MM.1S (cell line): ENCODE measurements at regions not wholly inside any gene's neighbourhood (a gene's known extent, or its start where the extent isn't known, plus 50 kb on each side); places are given as distances from the start of the nearest gene placed in this dataset.
A peak's percentile ranks its signal among the peaks of the same experiment; 100 is the strongest.
"Not testable (repeated sequence)": the region's sequence is repeated elsewhere in the genome, so short reads cannot be mapped to it uniquely, and the experiment has no call there.

ENCODE experiments used
- DNase-seq: peaks from one replicate; pipeline ENCODE4 v3.0.0-alpha.2; 2015
- H2AFZ ChIP-seq: fragments of 300-600 bp; sonication (generic); 2 replicates; pipeline ENCODE4 v1.6.0; 2016; ENCODE audit warnings: antibody characterized with exemption, low read length
- H3F3A ChIP-seq: fragments of 300-600 bp; sonication (generic); 2 replicates; pipeline ENCODE4 v1.6.1; 2016; ENCODE audit warnings: mild to moderate bottlenecking, antibody characterized with exemption, low read length, moderate library complexity, mixed read lengths; ENCODE audit not compliant: insufficient read depth
- H3K27ac ChIP-seq: fragments of 300-600 bp; sonication (generic); 2 replicates; pipeline ENCODE4 v1.5.1; 2016; ENCODE audit warnings: mild to moderate bottlenecking, low read length
- H3K27me3 ChIP-seq: fragments of 300-600 bp; sonication (generic); replicated peaks from 2 replicates; pipeline ENCODE4 v1.6.0; 2016; ENCODE audit warnings: low read length; ENCODE audit not compliant: insufficient read depth
- H3K36me3 ChIP-seq: fragments of 300-600 bp; sonication (generic); replicated peaks from 2 replicates; pipeline ENCODE4 v1.6.1; 2016; ENCODE audit warnings: mild to moderate bottlenecking, low read length, mixed read lengths; ENCODE audit not compliant: insufficient read depth
- H3K4me1 ChIP-seq: fragments of 300-600 bp; sonication (generic); 2 replicates; pipeline ENCODE4 v1.6.1; 2016; ENCODE audit warnings: low read length, mixed read lengths
- H3K4me2 ChIP-seq: fragments of 300-600 bp; sonication (generic); 2 replicates; pipeline ENCODE4 v1.6.0; 2016; ENCODE audit warnings: low read depth, low read length
- H3K4me3 ChIP-seq: fragments of 300-600 bp; sonication (generic); 2 replicates; pipeline ENCODE4 v1.5.1; 2016; ENCODE audit warnings: low read length, mixed read lengths
- H3K79me2 ChIP-seq: fragments of 300-600 bp; sonication (generic); 2 replicates; pipeline ENCODE4 v1.6.1; 2016; ENCODE audit warnings: mixed run types, low read length, mixed read lengths
- H3K9ac ChIP-seq: fragments of 300-600 bp; sonication (generic); 2 replicates; pipeline ENCODE4 v1.6.1; 2016; ENCODE audit warnings: low read length, mixed read lengths
- H3K9me2 ChIP-seq: fragments of 300-600 bp; sonication (generic); replicated peaks from 2 replicates; pipeline ENCODE4 v1.6.1; 2016; ENCODE audit warnings: mild to moderate bottlenecking, low read length, mixed read lengths; ENCODE audit not compliant: insufficient read depth
- H3K9me3 ChIP-seq: fragments of 300-600 bp; sonication (generic); replicated peaks from 2 replicates; pipeline ENCODE4 v1.6.1; 2016; ENCODE audit warnings: mild to moderate bottlenecking, low read length, mixed read lengths; ENCODE audit not compliant: insufficient read depth
- H4K20me1 ChIP-seq: fragments of 300-600 bp; sonication (generic); 2 replicates; pipeline ENCODE4 v1.6.1; 2016; ENCODE audit warnings: mild to moderate bottlenecking, low read length, moderate library complexity, mixed read lengths; ENCODE audit not compliant: insufficient read depth
- EZH2 ChIP-seq: fragments of 300-600 bp; sonication (generic); optimal IDR thresholded peaks from 2 replicates; pipeline ENCODE3; 2017; ENCODE audit warnings: low read depth, mild to moderate bottlenecking, antibody characterized with exemption, low read length, mixed read lengths
- EZH2phosphoT487 ChIP-seq: fragments of 300-600 bp; sonication (generic); IDR thresholded peaks from 2 replicates; pipeline ENCODE4 v1.6.1; 2018; ENCODE audit warnings: antibody characterized with exemption, low read length
- TF ChIP-seq, protein P1 (sequence below): fragments of 300-600 bp; sonication (generic); IDR thresholded peaks from 2 replicates; pipeline ENCODE4 v1.5.1; 2016; ENCODE audit warnings: antibody characterized with exemption, low read length, mixed read lengths

DNA sequence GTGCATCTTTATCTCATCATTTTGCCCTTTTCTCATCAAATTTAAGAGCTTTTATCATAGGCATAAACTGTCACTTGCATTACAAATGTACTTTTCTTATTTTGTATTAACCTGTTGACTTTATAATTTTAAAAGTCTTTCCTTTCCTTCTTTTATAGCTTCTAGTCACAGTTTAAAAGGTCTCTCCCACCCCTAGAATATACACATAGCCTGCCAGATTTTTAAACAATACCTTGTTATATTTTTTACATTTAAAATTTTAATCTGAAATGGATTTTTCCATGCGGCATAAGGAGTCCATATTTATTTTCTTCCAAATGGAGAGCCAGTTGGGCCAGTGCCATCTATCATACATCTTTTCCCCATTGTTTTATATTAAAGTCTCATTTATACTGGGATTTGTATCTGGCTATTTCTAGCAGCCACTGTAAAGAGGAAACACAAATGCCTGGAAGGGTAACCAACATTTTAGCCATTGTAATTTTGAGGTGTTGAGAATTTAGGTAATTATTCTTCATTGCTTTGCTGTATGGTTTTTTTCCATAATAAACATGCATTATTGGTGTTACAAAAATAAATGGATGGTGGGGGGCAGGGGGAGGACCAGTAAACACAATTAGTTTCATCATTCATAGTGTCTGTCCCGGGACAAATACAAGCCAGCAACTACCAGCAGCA is 92.8 kb downstream of the CCDC71L start:
- Histone ChIP-seq H4K20me1 (no peaks in the 10 kb centered on the region), H3K9me2 (no peaks in the 10 kb centered on the region), H3K9me3 (no peaks in the 10 kb centered on the region), H3F3A (no peaks in the 10 kb centered on the region), H3K4me3 (no peak overlapping the region), H3K4me2 (no peak overlapping the region), H2AFZ (peak overlapping the region; percentile 14; the same call in 1 of the 2 replicates), H3K79me2 (no peaks in the 10 kb centered on the region), H3K4me1 (peaks cover 10% of the 10 kb centered on the region), H3K36me3 (no peaks in the 10 kb centered on the region), H3K27me3 (no peaks in the 10 kb centered on the region), H3K27ac (no peak overlapping the region; the same call in 1 of the 2 replicates), H3K9ac (no peak overlapping the region)
- no peak for DNase-seq
- TF ChIP-seq EZH2phosphoT487, result no peak
- no peak for TF ChIP-seq EZH2
- TF ChIP-seq, protein P1, sequence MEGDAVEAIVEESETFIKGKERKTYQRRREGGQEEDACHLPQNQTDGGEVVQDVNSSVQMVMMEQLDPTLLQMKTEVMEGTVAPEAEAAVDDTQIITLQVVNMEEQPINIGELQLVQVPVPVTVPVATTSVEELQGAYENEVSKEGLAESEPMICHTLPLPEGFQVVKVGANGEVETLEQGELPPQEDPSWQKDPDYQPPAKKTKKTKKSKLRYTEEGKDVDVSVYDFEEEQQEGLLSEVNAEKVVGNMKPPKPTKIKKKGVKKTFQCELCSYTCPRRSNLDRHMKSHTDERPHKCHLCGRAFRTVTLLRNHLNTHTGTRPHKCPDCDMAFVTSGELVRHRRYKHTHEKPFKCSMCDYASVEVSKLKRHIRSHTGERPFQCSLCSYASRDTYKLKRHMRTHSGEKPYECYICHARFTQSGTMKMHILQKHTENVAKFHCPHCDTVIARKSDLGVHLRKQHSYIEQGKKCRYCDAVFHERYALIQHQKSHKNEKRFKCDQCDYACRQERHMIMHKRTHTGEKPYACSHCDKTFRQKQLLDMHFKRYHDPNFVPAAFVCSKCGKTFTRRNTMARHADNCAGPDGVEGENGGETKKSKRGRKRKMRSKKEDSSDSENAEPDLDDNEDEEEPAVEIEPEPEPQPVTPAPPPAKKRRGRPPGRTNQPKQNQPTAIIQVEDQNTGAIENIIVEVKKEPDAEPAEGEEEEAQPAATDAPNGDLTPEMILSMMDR, result no peak

DNA sequence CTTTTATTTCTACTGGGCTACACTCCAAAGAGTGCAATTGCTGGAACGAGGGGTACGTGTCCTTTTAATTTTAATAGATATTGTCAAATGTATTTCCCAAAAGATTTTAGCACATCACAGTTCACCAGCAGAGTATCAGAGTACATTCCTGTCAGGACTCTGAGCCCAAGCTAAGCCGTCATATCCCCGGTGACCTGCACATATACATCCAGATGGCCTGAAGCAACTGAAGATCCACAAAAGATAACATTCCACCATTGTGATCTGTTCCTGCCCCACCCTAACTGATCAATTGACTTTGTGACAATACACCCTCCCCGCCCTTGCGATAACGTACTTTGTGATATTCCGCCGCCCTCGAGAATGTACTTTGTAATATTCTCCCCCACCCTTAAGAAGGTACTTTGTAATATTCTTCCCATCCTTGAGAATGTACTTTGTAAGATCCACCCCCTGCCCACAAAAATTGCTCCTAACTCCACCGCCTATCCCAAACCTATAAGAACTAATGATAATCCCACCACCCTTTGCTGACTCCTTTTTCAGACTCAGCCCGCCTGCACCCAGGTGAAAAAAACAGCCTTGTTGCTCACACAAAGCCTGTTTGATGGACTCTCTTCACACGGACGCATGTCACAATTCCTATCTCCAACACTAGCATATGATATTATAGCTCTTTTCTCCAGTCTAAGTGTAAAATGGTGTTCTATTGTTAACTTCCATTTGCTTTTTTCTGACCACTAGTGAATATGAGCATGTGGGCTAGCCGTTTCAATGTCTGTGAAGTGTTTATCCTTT is 93.6 kb downstream of the CCDC71L start:
- H3K4me1 ChIP-seq, result peaks cover 10% of the 10 kb centered on the region
- H3K9ac ChIP-seq, H3F3A ChIP-seq, H3K27ac ChIP-seq, H3K4me2 ChIP-seq, H2AFZ ChIP-seq, H3K27me3 ChIP-seq, H3K9me2 ChIP-seq, H4K20me1 ChIP-seq, H3K36me3 ChIP-seq, DNase-seq, H3K4me3 ChIP-seq, H3K9me3 ChIP-seq, H3K79me2 ChIP-seq: not testable (repeated sequence)

DNA sequence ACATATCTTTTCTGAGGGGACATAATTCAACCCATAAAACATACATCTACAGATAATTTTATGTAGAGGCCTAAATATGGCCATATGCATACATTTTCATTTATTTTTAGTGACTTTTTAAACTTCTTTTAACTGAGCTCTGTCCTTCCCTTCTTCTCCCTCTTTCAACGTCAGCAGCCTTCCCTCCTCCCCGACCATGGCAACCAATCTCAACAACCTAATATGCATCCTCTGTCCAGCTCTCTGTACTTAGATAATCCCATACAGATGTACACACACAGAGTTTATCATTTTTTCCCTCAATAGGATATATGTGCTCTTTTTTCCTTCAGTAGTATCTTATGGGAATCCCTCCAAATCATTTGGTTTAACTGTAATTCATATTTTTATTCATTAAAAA is 94.3 kb downstream of the CCDC71L start:
- peaks cover 10% of the 10 kb centered on the region for H3K4me1 ChIP-seq

More for the DNA sequence above, 94.3 kb downstream of the CCDC71L start:
- H3K79me2 ChIP-seq, result no peaks in the 10 kb centered on the region
- no peak overlapping the region for H3K27ac ChIP-seq
- H3K9me2 ChIP-seq, result no peaks in the 10 kb centered on the region
- no peaks in the 10 kb centered on the region for H3K36me3 ChIP-seq
- TF ChIP-seq, protein P1, result no peak
- TF ChIP-seq EZH2phosphoT487 (no peak), EZH2 (no peak)
- H3K4me2 ChIP-seq, result no peak overlapping the region
- H3K9ac ChIP-seq, result no peak overlapping the region
- no peak for DNase-seq
- H2AFZ ChIP-seq, result no peak overlapping the region
- no peaks in the 10 kb centered on the region for H4K20me1 ChIP-seq
- no peaks in the 10 kb centered on the region for H3F3A ChIP-seq
- no peaks in the 10 kb centered on the region for H3K9me3 ChIP-seq
- no peak overlapping the region for H3K4me3 ChIP-seq
- no peaks in the 10 kb centered on the region for H3K27me3 ChIP-seq
